Sigmoid colon (tissue), 6 donors: ENCODE measurements at regions not wholly inside any gene's neighbourhood (a gene's known extent, or its start where the extent isn't known, plus 50 kb on each side); places are given as distances from the start of the nearest gene placed in this dataset.

Experiments
- DNase-seq: peaks from one replicate; pipeline ENCODE4 v3.0.0-alpha.2; 2019
- H3K27ac ChIP-seq, 4 donors: fragments of 200-600 bp; sonication (generic); one replicate each; pipeline ENCODE4 v1.5.1; 2016 to 2019; ENCODE audit warnings: mild to moderate bottlenecking in 1 of 4
- H3K27me3 ChIP-seq, 3 donors: fragments of 200-600 bp; sonication (generic); one replicate each; pipeline ENCODE4 v1.5.1; 2019; ENCODE audit warnings: mild to moderate bottlenecking in 1 of 3
- H3K36me3 ChIP-seq, 4 donors: fragments of 200-600 bp; sonication (generic); one replicate each; pipeline ENCODE4 v1.5.1; 2016 to 2019
- H3K4me1 ChIP-seq, 4 donors: fragments of 200-600 bp; sonication (generic); one replicate each; pipeline ENCODE4 v1.5.1; 2017 to 2019
- H3K4me3 ChIP-seq, 4 donors: fragments of 200-600 bp; sonication (generic); one replicate each; pipeline ENCODE4 v1.5.1; 2017 to 2019; ENCODE audit warnings: mild to moderate bottlenecking in 2 of 4, moderate library complexity in 1 of 4
- H3K9me3 ChIP-seq, 4 donors: fragments of 200-600 bp in 3 of 4; sonication (generic) in 3 of 4; one replicate each; pipeline versions ENCODE4 v1.5.1 to v1.6.1; 2013 to 2019
- CTCF ChIP-seq, 4 experiments: fragments of 450-650 bp in 3 of 4; fragments of 200-600 bp in 1 of 4; IDR thresholded peaks; one replicate each; pipeline ENCODE4 v1.5.1; 2016 to 2019; ENCODE audit warnings: antibody characterized with exemption in 4 of 4, mild to moderate bottlenecking in 3 of 4, moderate library complexity in 2 of 4
- EP300 ChIP-seq, 4 donors: sonication (generic); formaldehyde crosslinking; IDR thresholded peaks; one replicate each; pipeline ENCODE4 v1.6.1; 2017; ENCODE audit warnings: antibody characterized with exemption in 4 of 4
- POLR2A ChIP-seq, 2 donors: fragments of 450-650 bp; IDR thresholded peaks; one replicate each; pipeline ENCODE4 v1.6.1; 2016; ENCODE audit warnings: antibody characterized with exemption in 2 of 2, mild to moderate bottlenecking in 2 of 2, moderate library complexity in 2 of 2
- POLR2AphosphoS5 ChIP-seq, 4 donors: sonication (generic); formaldehyde crosslinking; IDR thresholded peaks; one replicate each; pipeline ENCODE4 v1.6.1; 2017; ENCODE audit warnings: antibody characterized with exemption in 4 of 4
- WGBS, 2 donors: extraction: QIAGEN DNeasy Blood & Tissue Kit; methylation state at CpG; one replicate each; pipeline ENCODE4 v1.1.7; 2013; 5-methylcytosine and 5-hydroxymethylcytosine counted together
- intact Hi-C: fragments of 100-400 bp; cut with DNase I; formaldehyde crosslinking; loops from one replicate; pipeline ENCODE4 v1.15.1; 2023
- donor health status: healthy with polysubstance abuse.
- donor health status: healthy.

- Histone ChIP-seq H3K9me3 (peaks cover 0 to 14% (median 3%) of the 10 kb centered on the region in 4 donors), H3K4me1 (no peaks in the 10 kb centered on the region), H3K4me3 (no peak overlapping the region), H3K27me3 (no peaks in the 10 kb centered on the region), H3K27ac (no peak overlapping the region), H3K36me3 (no peaks in the 10 kb centered on the region)
- DNase-seq: no peak
- no peak for TF ChIP-seq POLR2A (IDR thresholded peaks at IDR 0.05)
- intact Hi-C loops: no loop called here
- 39 to 80% methylated on average over 1 of the region's 1 CpG for WGBS, 2 donors
Observed at GRCh38 chr4:4789462-4789861, 70.0 kb upstream of the MSX1 start.

GRCh38 chr4:4788573-4788972 is 70.9 kb upstream of the MSX1 start:
- no peak for DNase-seq
- no peaks in the 10 kb centered on the region for H3K27me3 ChIP-seq
- TF ChIP-seq POLR2AphosphoS5 (IDR thresholded peaks at IDR 0.05): no peak
- TF ChIP-seq CTCF (IDR thresholded peaks at IDR 0.05): no peak
- no peak for TF ChIP-seq EP300 (IDR thresholded peaks at IDR 0.05)
- no peak for TF ChIP-seq POLR2A (IDR thresholded peaks at IDR 0.05)
- H3K9me3 ChIP-seq: peaks cover 0 to 14% (median 3%) of the 10 kb centered on the region in 4 donors
- no peak overlapping the region for H3K4me3 ChIP-seq
- no peaks in the 10 kb centered on the region for H3K36me3 ChIP-seq
- intact Hi-C loops: no loop called here
- H3K4me1 ChIP-seq: no peaks in the 10 kb centered on the region
- no peak overlapping the region for H3K27ac ChIP-seq

- peaks cover 0 to 14% (median 3%) of the 10 kb centered on the region in 4 donors for H3K9me3 ChIP-seq
- no peak for DNase-seq
- H3K27ac ChIP-seq: no peak overlapping the region
- TF ChIP-seq EP300 (IDR thresholded peaks at IDR 0.05): no peak
- TF ChIP-seq POLR2A (IDR thresholded peaks at IDR 0.05): no peak
- no peak for TF ChIP-seq CTCF (IDR thresholded peaks at IDR 0.05)
- TF ChIP-seq POLR2AphosphoS5 (IDR thresholded peaks at IDR 0.05): no peak
- 57 to 69% methylated on average over 3 of the region's 3 CpGs for WGBS, 2 donors
- H3K4me3 ChIP-seq: no peak overlapping the region
- H3K27me3 ChIP-seq: no peaks in the 10 kb centered on the region
- no peaks in the 10 kb centered on the region for H3K4me1 ChIP-seq
- intact Hi-C loops: no loop called here
- H3K36me3 ChIP-seq: no peaks in the 10 kb centered on the region
Observed at GRCh38 chr4:4787421-4787820, 72.0 kb upstream of the MSX1 start.

GRCh38 chr4:4784379-4784778 is 75.1 kb upstream of the MSX1 start:
- TF ChIP-seq POLR2A (IDR thresholded peaks at IDR 0.05) (no peak), EP300 (IDR thresholded peaks at IDR 0.05) (no peak), POLR2AphosphoS5 (IDR thresholded peaks at IDR 0.05) (no peak)
- peaks cover 0 to 4% (median 0%) of the 10 kb centered on the region in 3 donors for H3K27me3 ChIP-seq
- DNase-seq: no peak
- intact Hi-C loops: no loop called here
- WGBS, 2 donors: 71 to 75% methylated on average over 5 of the region's 5 CpGs
- H3K4me3 ChIP-seq: no peak overlapping the region
- H3K9me3 ChIP-seq: peaks cover 0 to 9% (median 5%) of the 10 kb centered on the region in 4 donors
- no peaks in the 10 kb centered on the region for H3K4me1 ChIP-seq
- H3K27ac ChIP-seq: no peak overlapping the region
- no peaks in the 10 kb centered on the region for H3K36me3 ChIP-seq

- Histone ChIP-seq H3K27me3 (peaks cover 0 to 5% (median 0%) of the 10 kb centered on the region in 3 donors), H3K36me3 (no peaks in the 10 kb centered on the region), H3K9me3 (peaks cover 0 to 7% (median 4%) of the 10 kb centered on the region in 4 donors), H3K4me3 (no peak overlapping the region), H3K4me1 (no peaks in the 10 kb centered on the region), H3K27ac (no peak overlapping the region)
- intact Hi-C loops: no loop called here
- TF ChIP-seq POLR2AphosphoS5 (IDR thresholded peaks at IDR 0.05): no peak
- TF ChIP-seq POLR2A (IDR thresholded peaks at IDR 0.05): no peak
- no peak for TF ChIP-seq CTCF (IDR thresholded peaks at IDR 0.05)
- TF ChIP-seq EP300 (IDR thresholded peaks at IDR 0.05): no peak
- no peak for DNase-seq
- WGBS, 2 donors: 81 to 86% methylated on average over 8 of the region's 8 CpGs
Observed at GRCh38 chr4:4783847-4784246, 75.6 kb upstream of the MSX1 start.

- Histone ChIP-seq H3K27me3 (peaks cover 0 to 5% (median 0%) of the 10 kb centered on the region in 3 donors), H3K4me3 (no peak overlapping the region), H3K36me3 (no peaks in the 10 kb centered on the region), H3K9me3 (peaks cover 0 to 2% (median 0%) of the 10 kb centered on the region in 4 donors), H3K27ac (no peak overlapping the region), H3K4me1 (no peaks in the 10 kb centered on the region)
- no peak for DNase-seq
- intact Hi-C loops: no loop called here
- WGBS, 2 donors: 89 to 90% methylated on average over 8 of the region's 8 CpGs
- TF ChIP-seq EP300 (IDR thresholded peaks at IDR 0.05): no peak
- no peak for TF ChIP-seq CTCF (IDR thresholded peaks at IDR 0.05)
Observed at GRCh38 chr4:4782969-4783368, 76.5 kb upstream of the MSX1 start.
